22Rv1 (cell line): ENCODE measurements at regions not wholly inside any gene's neighbourhood (a gene's known extent, or its start where the extent isn't known, plus 50 kb on each side); places are given as distances from the start of the nearest gene placed in this dataset.

ENCODE experiments used
- ZFX ChIP-seq: fragments of 450-650 bp; IDR thresholded peaks from 2 replicates; pipeline ENCODE4 v1.6.1; 2017; ENCODE audit warnings: antibody characterized with exemption, borderline replicate concordance
- TF ChIP-seq, protein P1 (sequence below): fragments of 450-650 bp; IDR thresholded peaks from 2 replicates; pipeline ENCODE4 v1.5.1; 2017; ENCODE audit warnings: mild to moderate bottlenecking

DNA sequence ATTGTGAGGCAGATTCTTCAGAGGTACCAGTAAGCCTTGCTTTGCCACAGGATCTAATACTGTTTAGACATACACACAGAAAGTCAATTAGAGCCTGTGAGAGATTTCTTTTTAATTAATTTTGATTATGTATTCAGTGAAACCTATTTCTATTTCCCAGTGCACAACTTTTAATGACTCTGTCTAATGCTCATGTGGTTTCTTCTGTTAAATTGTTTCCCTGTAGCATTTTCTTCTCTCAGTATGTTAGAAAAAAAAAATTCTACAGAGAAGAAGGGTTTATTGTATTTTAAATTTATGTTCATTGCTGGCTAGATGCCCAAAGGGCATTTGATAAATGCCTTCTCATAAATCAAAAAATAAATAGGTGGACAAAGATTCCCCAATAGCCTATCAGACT, 293.7 kb downstream of the C6orf118 start:
- TF ChIP-seq, protein P1, sequence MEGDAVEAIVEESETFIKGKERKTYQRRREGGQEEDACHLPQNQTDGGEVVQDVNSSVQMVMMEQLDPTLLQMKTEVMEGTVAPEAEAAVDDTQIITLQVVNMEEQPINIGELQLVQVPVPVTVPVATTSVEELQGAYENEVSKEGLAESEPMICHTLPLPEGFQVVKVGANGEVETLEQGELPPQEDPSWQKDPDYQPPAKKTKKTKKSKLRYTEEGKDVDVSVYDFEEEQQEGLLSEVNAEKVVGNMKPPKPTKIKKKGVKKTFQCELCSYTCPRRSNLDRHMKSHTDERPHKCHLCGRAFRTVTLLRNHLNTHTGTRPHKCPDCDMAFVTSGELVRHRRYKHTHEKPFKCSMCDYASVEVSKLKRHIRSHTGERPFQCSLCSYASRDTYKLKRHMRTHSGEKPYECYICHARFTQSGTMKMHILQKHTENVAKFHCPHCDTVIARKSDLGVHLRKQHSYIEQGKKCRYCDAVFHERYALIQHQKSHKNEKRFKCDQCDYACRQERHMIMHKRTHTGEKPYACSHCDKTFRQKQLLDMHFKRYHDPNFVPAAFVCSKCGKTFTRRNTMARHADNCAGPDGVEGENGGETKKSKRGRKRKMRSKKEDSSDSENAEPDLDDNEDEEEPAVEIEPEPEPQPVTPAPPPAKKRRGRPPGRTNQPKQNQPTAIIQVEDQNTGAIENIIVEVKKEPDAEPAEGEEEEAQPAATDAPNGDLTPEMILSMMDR: no peak
- no peak for TF ChIP-seq ZFX
